GM12878 (cell line): ENCODE measurements at regions not wholly inside any gene's neighbourhood (a gene's known extent, or its start where the extent isn't known, plus 50 kb on each side); places are given as distances from the start of the nearest gene placed in this dataset.

ENCODE experiments used
- ATAC-seq: fragments of 200-7000 bp; cut with Tn5 transposase; 3 replicates; pipeline ENCODE4 v1.9.1; 2020; ENCODE audit warnings: mild to moderate bottlenecking, moderate library complexity
- BruUV-seq: library from RNA; stranded (reverse); fragments of 400-500 nt; replicated peaks from 2 replicates; lab custom pipeline; 2021; lab: Mats Ljungman, UMichigan
- CTCF ChIA-PET: fragments of 300-600 bp; sonication (Branson Sonifier 250); formaldehyde crosslinking; extraction: SDS; loops from one replicate; lab custom pipeline; 2021; ENCODE audit warnings: inconsistent platforms; lab: Yijun Ruan, JAX
- POLR2A ChIA-PET: fragments of 350-600 bp; formaldehyde crosslinking; extraction: SDS; loops from one replicate; lab custom pipeline; 2021; ENCODE audit warnings: inconsistent platforms; lab: Charles Lee
- RAD21 ChIA-PET: fragments of 300-600 bp; sonication (Branson Sonifier 250); formaldehyde crosslinking; loops from one replicate; lab custom pipeline; 2023; ENCODE audit warnings: antibody characterized with exemption; ENCODE audit not compliant: unreplicated experiment; lab: Charles Lee
- SMC1A ChIA-PET: fragments of 300-600 bp; sonication (Branson Sonifier 250); formaldehyde crosslinking; loops from one replicate; lab custom pipeline; 2023; ENCODE audit not compliant: unreplicated experiment, uncharacterized antibody; lab: Charles Lee
- DNase-seq: peaks from one replicate; pipeline ENCODE4 v3.0.0-alpha.2; 2011; ENCODE audit warnings: low read depth, low spot score
- FAIRE-seq: peaks from 3 replicates; lab custom pipeline; 2011; peaks lifted over from hg19 to GRCh38; lab: Jason Lieb, UNC
- H2AFZ ChIP-seq: 2 replicates; pipeline ENCODE4 v1.6.0; 2011; ENCODE audit warnings: low read depth, low read length, control low read depth; ENCODE audit not compliant: control insufficient read depth
- H3K27ac ChIP-seq: 2 replicates; pipeline ENCODE4 v1.5.1; 2011; ENCODE audit warnings: control low read depth; ENCODE audit not compliant: control insufficient read depth, insufficient read depth
- H3K27me3 ChIP-seq, 2 experiments: replicated peaks in 1 of 2; 2 replicates each; pipeline versions ENCODE4 v1.6.0 to v1.6.1; 2011; ENCODE audit warnings: low read length in 1 of 2; ENCODE audit not compliant: control insufficient read depth in 2 of 2, insufficient read depth in 2 of 2
- H3K36me3 ChIP-seq, 2 experiments: 2 replicates each; pipeline ENCODE4 v1.5.1; 2011; ENCODE audit warnings: low read length in 1 of 2; ENCODE audit not compliant: control insufficient read depth in 2 of 2, insufficient read depth in 2 of 2
- H3K4me1 ChIP-seq: 2 replicates; pipeline ENCODE4 v1.6.1; 2011; ENCODE audit warnings: mild to moderate bottlenecking, low read length, moderate library complexity, mixed read lengths; ENCODE audit not compliant: control insufficient read depth, insufficient read depth
- H3K4me2 ChIP-seq: 2 replicates; pipeline ENCODE4 v1.6.0; 2011; ENCODE audit warnings: control low read depth; ENCODE audit not compliant: control insufficient read depth, insufficient read depth
- H3K4me3 ChIP-seq: fragments of 200-600 bp; sonication (generic); 2 replicates; pipeline ENCODE4 v1.5.1; 2016
- H3K79me2 ChIP-seq: 2 replicates; pipeline ENCODE4 v1.6.0; 2011; ENCODE audit warnings: low read length; ENCODE audit not compliant: control insufficient read depth, insufficient read depth
- H3K9ac ChIP-seq: 2 replicates; pipeline ENCODE4 v1.8.0; 2011; ENCODE audit warnings: low read length, control low read depth, mixed read lengths; ENCODE audit not compliant: control insufficient read depth, insufficient read depth
- H3K9me3 ChIP-seq: replicated peaks from 3 replicates; pipeline ENCODE4 v1.5.1; 2011; ENCODE audit warnings: mild to moderate bottlenecking, low read length; ENCODE audit not compliant: control insufficient read depth, insufficient read depth
- H4K20me1 ChIP-seq: 2 replicates; pipeline ENCODE4 v1.6.0; 2011; ENCODE audit not compliant: control insufficient read depth, insufficient read depth
- BRCA1 ChIP-seq: IDR thresholded peaks from 2 replicates; pipeline ENCODE4 v1.6.1; 2011; ENCODE audit warnings: low read depth, low read length, improper control_type of control experiment
- CBX5 ChIP-seq: sonication (generic); IDR thresholded peaks from 2 replicates; pipeline ENCODE4 v1.6.1; 2016; ENCODE audit warnings: low read depth, moderate library complexity, mild to moderate bottlenecking, inconsistent platforms
- PAX5 ChIP-seq: IDR thresholded peaks from 2 replicates; pipeline ENCODE4 v1.6.1; 2011; ENCODE audit warnings: low read depth, low read length, borderline replicate concordance
- WGBS: methylation state at CpG from one replicate; pipeline ENCODE4 v1.1.6; 2016; ENCODE audit warnings: low lambda C conversion rate; ENCODE audit not compliant: insufficient replicate concordance, insufficient coverage; ENCODE audit errors: missing lambda C conversion rate; 5-methylcytosine and 5-hydroxymethylcytosine counted together
- in situ Hi-C: fragments of 300-500 bp; cut with MboI; formaldehyde crosslinking; loops from 9 replicates; pipeline ENCODE4 v1.14.3; 2018; ENCODE audit warnings: mixed read lengths
- intact Hi-C: fragments of 100-400 bp; cut with micrococcal nuclease; formaldehyde crosslinking; loops from one replicate; pipeline ENCODE4 v1.14.2; 2022; ENCODE audit not compliant: unreplicated experiment
- TF ChIP-seq, protein P1 (sequence below): fragments of 150-350 bp; IDR thresholded peaks from 2 replicates; pipeline ENCODE4 v1.6.1; 2014; ENCODE audit warnings: mild to moderate bottlenecking, low read depth, low read length
- TF ChIP-seq, protein P2 (sequence below): fragments of 450-650 bp; formaldehyde crosslinking; IDR thresholded peaks from 2 replicates; pipeline ENCODE4 v1.4.0; 2020; ENCODE audit warnings: mild to moderate bottlenecking, moderate library complexity

DNA sequence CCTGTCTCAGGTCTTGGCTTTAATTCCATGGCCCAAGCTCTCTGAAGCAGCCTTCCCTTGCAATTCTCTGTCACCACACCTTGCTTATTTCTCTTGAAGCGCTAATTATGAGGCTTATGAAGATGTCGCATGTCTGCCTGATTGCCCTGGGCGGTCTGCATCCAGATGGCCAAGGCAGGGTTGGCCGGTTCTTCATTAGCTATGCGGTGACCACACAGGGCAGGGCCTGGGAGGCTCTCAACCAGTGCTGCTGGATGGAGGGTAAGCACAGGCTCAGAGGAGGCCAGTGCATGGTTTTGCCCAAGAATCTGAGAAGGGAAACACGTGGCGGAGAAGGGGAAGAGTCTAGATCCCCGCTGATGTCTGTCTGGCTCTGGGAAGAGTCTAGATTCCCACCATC, 528.7 kb downstream of the CDH26 start:
- ChIA-PET CTCF (no interaction called here), POLR2A (no interaction called here), RAD21 (no interaction called here)
- Histone ChIP-seq H3K9ac (no peak overlapping the region), H4K20me1 (no peaks in the 10 kb centered on the region), H3K4me3 (no peak overlapping the region), H3K36me3 (no peaks in the 10 kb centered on the region), H2AFZ (no peak overlapping the region)
- no TSS peak for BruUV-seq
- in situ Hi-C loops (no loop called here), intact Hi-C loops (no loop called here)
- WGBS, result 55% methylated on average over 8 of the region's 8 CpGs
- ATAC-seq, result no peak
- TF ChIP-seq, protein P1, sequence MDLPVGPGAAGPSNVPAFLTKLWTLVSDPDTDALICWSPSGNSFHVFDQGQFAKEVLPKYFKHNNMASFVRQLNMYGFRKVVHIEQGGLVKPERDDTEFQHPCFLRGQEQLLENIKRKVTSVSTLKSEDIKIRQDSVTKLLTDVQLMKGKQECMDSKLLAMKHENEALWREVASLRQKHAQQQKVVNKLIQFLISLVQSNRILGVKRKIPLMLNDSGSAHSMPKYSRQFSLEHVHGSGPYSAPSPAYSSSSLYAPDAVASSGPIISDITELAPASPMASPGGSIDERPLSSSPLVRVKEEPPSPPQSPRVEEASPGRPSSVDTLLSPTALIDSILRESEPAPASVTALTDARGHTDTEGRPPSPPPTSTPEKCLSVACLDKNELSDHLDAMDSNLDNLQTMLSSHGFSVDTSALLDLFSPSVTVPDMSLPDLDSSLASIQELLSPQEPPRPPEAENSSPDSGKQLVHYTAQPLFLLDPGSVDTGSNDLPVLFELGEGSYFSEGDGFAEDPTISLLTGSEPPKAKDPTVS, result no peak
- TF ChIP-seq, protein P2, sequence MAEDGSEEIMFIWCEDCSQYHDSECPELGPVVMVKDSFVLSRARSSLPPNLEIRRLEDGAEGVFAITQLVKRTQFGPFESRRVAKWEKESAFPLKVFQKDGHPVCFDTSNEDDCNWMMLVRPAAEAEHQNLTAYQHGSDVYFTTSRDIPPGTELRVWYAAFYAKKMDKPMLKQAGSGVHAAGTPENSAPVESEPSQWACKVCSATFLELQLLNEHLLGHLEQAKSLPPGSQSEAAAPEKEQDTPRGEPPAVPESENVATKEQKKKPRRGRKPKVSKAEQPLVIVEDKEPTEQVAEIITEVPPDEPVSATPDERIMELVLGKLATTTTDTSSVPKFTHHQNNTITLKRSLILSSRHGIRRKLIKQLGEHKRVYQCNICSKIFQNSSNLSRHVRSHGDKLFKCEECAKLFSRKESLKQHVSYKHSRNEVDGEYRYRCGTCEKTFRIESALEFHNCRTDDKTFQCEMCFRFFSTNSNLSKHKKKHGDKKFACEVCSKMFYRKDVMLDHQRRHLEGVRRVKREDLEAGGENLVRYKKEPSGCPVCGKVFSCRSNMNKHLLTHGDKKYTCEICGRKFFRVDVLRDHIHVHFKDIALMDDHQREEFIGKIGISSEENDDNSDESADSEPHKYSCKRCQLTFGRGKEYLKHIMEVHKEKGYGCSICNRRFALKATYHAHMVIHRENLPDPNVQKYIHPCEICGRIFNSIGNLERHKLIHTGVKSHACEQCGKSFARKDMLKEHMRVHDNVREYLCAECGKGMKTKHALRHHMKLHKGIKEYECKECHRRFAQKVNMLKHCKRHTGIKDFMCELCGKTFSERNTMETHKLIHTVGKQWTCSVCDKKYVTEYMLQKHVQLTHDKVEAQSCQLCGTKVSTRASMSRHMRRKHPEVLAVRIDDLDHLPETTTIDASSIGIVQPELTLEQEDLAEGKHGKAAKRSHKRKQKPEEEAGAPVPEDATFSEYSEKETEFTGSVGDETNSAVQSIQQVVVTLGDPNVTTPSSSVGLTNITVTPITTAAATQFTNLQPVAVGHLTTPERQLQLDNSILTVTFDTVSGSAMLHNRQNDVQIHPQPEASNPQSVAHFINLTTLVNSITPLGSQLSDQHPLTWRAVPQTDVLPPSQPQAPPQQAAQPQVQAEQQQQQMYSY (CRISPR knock-in tag), result no peak
- TF ChIP-seq CBX5 (no peak), BRCA1 (no peak), PAX5 (no peak)
- TF ChIP-seq, all 136 proteins: peak for 0
- Histone ChIP-seq H3K27me3 (no peaks in the 10 kb centered on the region), H3K27ac (no peak overlapping the region), H3K9me3 (no peaks in the 10 kb centered on the region; the same call in 2 of the 3 replicates), H3K4me1 (no peaks in the 10 kb centered on the region), H3K4me2 (no peak overlapping the region), H3K79me2 (no peaks in the 10 kb centered on the region)
- SMC1A ChIA-PET, result no interaction called here
- FAIRE-seq, result no peak
- DNase-seq, result no peak
